ENCODE measurements at regions not wholly inside any gene's neighbourhood (a gene's known extent, or its start where the extent isn't known, plus 50 kb on each side); places are given as distances from the start of the nearest gene placed in this dataset.

GRCh38 chr6:22497276-22497675 lies 72.1 kb upstream of the HDGFL1 start:
- CTCF ChIA-PET, result no interaction called here

GRCh38 chr6:22499815-22500214 lies 69.6 kb upstream of the HDGFL1 start:
- no peaks in the 10 kb centered on the region for H3K4me1 ChIP-seq (ENCODE audit: insufficient read depth, low read length)
- no peaks in the 10 kb centered on the region for H3K4me1 Mint-ChIP-seq (ENCODE audit: low read depth)
- ATAC-seq (ENCODE audit: poor library complexity) (no peak), DNase-seq (no peak)
- POLR2A ChIA-PET, result no interaction called here
- no peaks in the 10 kb centered on the region for H3K27me3 ChIP-seq (ENCODE audit: control insufficient read depth in 1 of 2, insufficient read depth in 2 of 2, low read length in 2 of 2)
- no peak overlapping the region for H3K27ac Mint-ChIP-seq
- H3K9me3 Mint-ChIP-seq, result no peaks in the 10 kb centered on the region
- H3K4me3 ChIP-seq (ENCODE audit: low read length), result no peak overlapping the region
- CTCF ChIA-PET, result no interaction called here
- H3K27ac ChIP-seq (ENCODE audit: low read depth in 1 of 2, low read length in 2 of 2), result no peak overlapping the region
- no peaks in the 10 kb centered on the region for H3K36me3 ChIP-seq (ENCODE audit: insufficient read depth, low read length)
- H3K27me3 Mint-ChIP-seq, result no peaks in the 10 kb centered on the region
- H3K4me3 Mint-ChIP-seq, result no peak overlapping the region
- intact Hi-C loops (cut with DNase I, micrococcal nuclease), result no loop called here
- H3K9me3 ChIP-seq (ENCODE audit: control insufficient read depth in 1 of 2, insufficient read depth in 1 of 2, low read length in 2 of 2), result no peaks in the 10 kb centered on the region
- H3K36me3 Mint-ChIP-seq (ENCODE audit: low read depth), result no peaks in the 10 kb centered on the region
- TF ChIP-seq CTCF (IDR thresholded peaks at IDR 0.05), result no peak

More at GRCh38 chr6:22497276-22497675, 72.1 kb upstream of the HDGFL1 start:
- Mint-ChIP-seq H3K4me3 (no peak overlapping the region), H3K9me3 (no peaks in the 10 kb centered on the region), H3K27me3 (no peaks in the 10 kb centered on the region), H3K27ac (no peak overlapping the region), H3K36me3 (ENCODE audit: low read depth) (no peaks in the 10 kb centered on the region), H3K4me1 (ENCODE audit: low read depth) (no peaks in the 10 kb centered on the region)
- no peaks in the 10 kb centered on the region for H3K36me3 ChIP-seq (ENCODE audit: insufficient read depth, low read length)
- H3K9me3 ChIP-seq (ENCODE audit: control insufficient read depth in 1 of 2, insufficient read depth in 1 of 2, low read length in 2 of 2), result no peaks in the 10 kb centered on the region
- no peak overlapping the region for H3K4me3 ChIP-seq (ENCODE audit: low read length)
- H3K27me3 ChIP-seq (ENCODE audit: control insufficient read depth in 1 of 2, insufficient read depth in 2 of 2, low read length in 2 of 2), result no peaks in the 10 kb centered on the region
- POLR2A ChIA-PET, result no interaction called here
- H3K4me1 ChIP-seq (ENCODE audit: insufficient read depth, low read length), result no peaks in the 10 kb centered on the region
- no peak for ATAC-seq (ENCODE audit: poor library complexity)
- intact Hi-C loops (cut with DNase I, micrococcal nuclease), result no loop called here
- no peak for DNase-seq
- H3K27ac ChIP-seq (ENCODE audit: low read depth in 1 of 2, low read length in 2 of 2), result no peak overlapping the region
- no peak for TF ChIP-seq CTCF (IDR thresholded peaks at IDR 0.05)

- Mint-ChIP-seq H3K9me3 (no peaks in the 10 kb centered on the region), H3K27ac (no peak overlapping the region), H3K27me3 (no peaks in the 10 kb centered on the region), H3K36me3 (ENCODE audit: low read depth) (no peaks in the 10 kb centered on the region), H3K4me3 (no peak overlapping the region), H3K4me1 (ENCODE audit: low read depth) (no peaks in the 10 kb centered on the region)
- intact Hi-C loops (cut with DNase I, micrococcal nuclease), result no loop called here
- ATAC-seq (ENCODE audit: poor library complexity), result no peak
- ChIA-PET POLR2A (no interaction called here), CTCF (no interaction called here)
- H3K9me3 ChIP-seq (ENCODE audit: control insufficient read depth in 1 of 2, insufficient read depth in 1 of 2, low read length in 2 of 2), result no peaks in the 10 kb centered on the region
- H3K36me3 ChIP-seq (ENCODE audit: insufficient read depth, low read length), result no peaks in the 10 kb centered on the region
- no peak for DNase-seq
- H3K4me3 ChIP-seq (ENCODE audit: low read length), result no peak overlapping the region
- no peak for TF ChIP-seq CTCF (IDR thresholded peaks at IDR 0.05)
- no peaks in the 10 kb centered on the region for H3K27me3 ChIP-seq (ENCODE audit: control insufficient read depth in 1 of 2, insufficient read depth in 2 of 2, low read length in 2 of 2)
- no peak overlapping the region for H3K27ac ChIP-seq (ENCODE audit: low read depth in 1 of 2, low read length in 2 of 2)
- no peaks in the 10 kb centered on the region for H3K4me1 ChIP-seq (ENCODE audit: insufficient read depth, low read length)
These were observed 62.9 kb upstream of the HDGFL1 start for GRCh38 chr6:22506496-22506895.

Data from CD4-positive, alpha-beta T cell (primary cell).